GM19372 (cell line): ENCODE measurements at regions not wholly inside any gene's neighbourhood (a gene's known extent, or its start where the extent isn't known, plus 50 kb on each side); places are given as distances from the start of the nearest gene placed in this dataset.

Experiments
- ATAC-seq: cut with Tn5 transposase; IDR thresholded peaks from one replicate; pipeline ENCODE4 v1.9.1; 2021; ENCODE audit warnings: mild to moderate bottlenecking, low read depth, moderate library complexity; ENCODE audit not compliant: unreplicated experiment

- no peak for ATAC-seq
These were observed 261.4 kb downstream of the MAP2K4 start for GRCh38 chr17:12282056-12282455.

DNA sequence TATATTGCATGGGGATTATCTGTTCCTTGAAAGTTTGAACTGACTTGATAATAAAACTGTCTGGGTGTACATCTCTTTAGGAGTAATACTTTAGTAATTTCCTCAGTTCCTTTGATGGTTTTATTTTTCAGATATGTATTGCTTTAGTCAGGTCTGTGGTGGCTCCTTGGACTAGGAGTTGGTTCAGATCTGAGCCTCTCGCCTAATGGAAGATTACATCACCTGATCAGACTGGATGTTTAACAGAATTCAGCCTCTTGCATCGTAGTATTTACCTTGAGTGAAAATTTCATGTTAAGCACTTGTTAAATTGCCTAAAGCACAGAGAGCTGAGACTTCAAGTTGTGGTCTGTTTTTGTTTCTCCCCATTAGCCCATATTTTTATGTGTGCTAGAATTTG, 267.3 kb downstream of the MAP2K4 start:
- no peak for ATAC-seq

- ATAC-seq: no peak
These were observed 269.5 kb downstream of the MAP2K4 start for GRCh38 chr17:12290207-12290606.

DNA sequence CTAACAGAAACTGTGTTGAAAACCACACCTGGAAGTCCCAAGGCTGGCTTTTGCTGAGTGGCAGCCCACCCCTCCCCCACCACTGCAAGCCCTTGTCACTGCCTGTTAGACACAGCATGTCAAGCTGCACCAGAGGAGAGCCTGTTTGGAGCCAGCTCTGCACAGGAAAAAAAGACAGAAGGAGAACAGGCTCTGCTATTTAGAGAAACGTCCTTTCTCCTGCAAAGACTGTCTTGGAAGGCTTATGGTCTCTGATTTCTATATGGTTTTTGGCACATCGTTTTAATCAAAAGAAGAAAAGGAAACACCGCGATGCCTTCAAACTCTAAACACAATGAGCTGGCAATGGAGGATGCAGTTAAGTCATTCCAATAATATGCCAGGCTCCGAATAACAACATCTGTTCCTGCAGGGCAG, 275.5 kb downstream of the MAP2K4 start:
- ATAC-seq: no peak

GRCh38 chr17:12301551-12301950, 280.9 kb downstream of the MAP2K4 start:
- no peak for ATAC-seq

DNA sequence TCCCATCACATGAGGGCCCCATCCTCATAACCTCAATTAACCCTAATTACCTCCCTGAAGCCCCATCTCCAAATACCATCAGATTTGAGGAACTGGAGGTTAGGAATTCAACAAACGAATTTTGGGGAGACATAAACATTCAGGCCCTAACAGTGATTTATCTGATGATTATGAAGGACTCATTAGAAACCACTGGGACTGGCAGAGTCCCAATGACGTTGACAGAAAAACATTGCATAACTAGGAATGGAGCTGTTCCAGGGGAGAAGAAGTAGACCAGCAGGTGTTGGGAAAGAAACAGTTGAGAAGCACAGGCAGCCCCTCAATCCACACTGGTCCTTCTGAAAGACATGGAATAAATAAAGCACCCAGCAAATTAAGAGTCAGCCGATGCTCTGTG, 282.0 kb downstream of the MAP2K4 start:
- ATAC-seq: no peak

GRCh38 chr17:12310811-12311210, 290.1 kb downstream of the MAP2K4 start:
- ATAC-seq: no peak

DNA sequence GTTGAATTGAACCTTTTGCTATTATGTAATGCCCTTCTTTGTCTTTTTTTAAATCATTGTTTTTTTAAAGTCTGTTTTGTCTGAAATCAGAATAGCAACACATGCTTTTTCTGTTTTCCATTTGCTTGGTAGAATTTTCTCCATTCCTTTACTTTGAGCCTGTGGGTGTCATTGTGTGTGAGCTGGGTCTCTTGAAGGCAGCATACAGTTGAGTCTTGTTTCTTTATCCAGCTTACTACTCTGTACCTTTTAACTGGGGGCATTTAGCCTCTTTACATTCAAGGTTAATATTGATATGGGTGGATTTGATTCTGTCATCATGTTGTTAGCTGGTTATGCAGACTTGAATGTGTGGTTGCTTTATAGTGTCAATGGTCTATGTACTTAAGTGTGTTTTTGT, 292.0 kb downstream of the MAP2K4 start:
- ATAC-seq: no peak

GRCh38 chr17:12313786-12314185, 293.1 kb downstream of the MAP2K4 start:
- no peak for ATAC-seq

- ATAC-seq: no peak
These were observed 295.3 kb downstream of the MAP2K4 start for GRCh38 chr17:12316021-12316420.

DNA sequence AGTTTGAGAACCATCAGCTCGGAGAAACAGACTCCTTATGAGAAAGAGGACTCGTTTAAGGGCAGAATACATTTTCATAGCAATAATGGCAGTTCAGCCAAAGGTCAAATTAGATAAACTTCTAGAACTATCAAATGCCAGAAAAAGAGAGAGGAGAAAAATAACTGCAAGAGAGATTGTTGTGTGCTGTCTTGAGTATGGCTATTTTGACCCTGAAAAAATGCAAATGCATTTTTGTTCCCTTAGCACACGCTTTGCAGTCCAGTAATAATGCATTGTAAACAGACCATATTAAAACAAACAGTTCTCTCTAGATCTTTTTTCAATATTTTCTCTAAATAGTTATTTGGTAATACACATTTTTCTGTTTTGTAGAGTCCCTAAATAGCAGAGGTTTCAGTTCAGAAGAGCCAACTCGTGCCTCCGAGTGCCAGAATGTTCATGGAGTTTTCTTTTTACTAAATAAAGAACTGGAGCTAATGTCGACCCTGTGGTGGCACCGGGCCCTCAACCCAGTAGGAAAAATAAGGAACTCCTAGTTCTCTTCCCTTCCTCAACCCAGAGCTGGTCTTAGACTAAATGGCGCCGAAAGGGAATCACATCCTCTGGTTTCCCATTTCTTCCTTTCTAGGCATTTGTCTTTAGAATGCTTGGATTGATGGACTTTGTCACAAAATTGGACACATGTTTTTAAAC, 298.0 kb downstream of the MAP2K4 start:
- no peak for ATAC-seq

DNA sequence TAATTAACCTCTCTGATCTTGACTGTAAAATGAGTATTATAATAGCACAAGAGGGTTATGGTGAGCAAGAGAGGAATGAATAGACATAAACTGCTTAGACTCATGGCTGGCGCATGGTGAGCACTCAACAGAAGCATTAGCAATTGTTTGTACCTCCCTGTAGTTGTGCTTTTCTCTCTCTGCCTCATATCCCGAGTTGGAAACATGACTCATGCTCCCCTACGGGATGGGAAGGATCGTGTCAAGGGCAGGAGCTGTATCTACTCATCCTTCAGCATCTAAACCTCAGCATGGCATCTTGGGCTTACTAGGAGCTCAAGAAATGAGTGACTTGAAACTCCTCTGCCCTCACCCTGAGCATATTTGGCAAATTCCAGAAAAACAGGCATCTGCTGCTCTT, 299.6 kb downstream of the MAP2K4 start:
- ATAC-seq: no peak

GRCh38 chr17:12328204-12328603, 307.5 kb downstream of the MAP2K4 start:
- no peak for ATAC-seq

DNA sequence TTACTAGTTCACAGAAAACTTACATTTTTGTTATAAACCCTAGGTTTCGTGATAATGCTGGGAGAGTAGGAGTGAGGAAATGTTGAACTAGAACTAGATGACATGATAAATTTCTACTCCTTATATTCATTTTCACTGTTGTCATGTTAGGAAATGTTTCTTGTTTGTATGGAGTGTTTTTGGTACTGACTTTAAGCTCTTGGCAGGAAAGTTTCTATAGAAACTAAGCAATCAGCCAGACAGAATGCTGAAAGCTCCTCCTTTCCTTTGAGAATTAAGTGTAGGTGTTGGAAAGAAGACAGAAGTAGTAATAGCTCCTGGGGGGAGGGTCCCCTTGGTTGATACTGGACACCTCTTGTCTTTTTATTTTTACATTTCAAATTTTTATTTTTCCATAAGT, 309.8 kb downstream of the MAP2K4 start:
- no peak for ATAC-seq

GRCh38 chr17:12341328-12341727, 320.7 kb downstream of the MAP2K4 start:
- no peak for ATAC-seq

DNA sequence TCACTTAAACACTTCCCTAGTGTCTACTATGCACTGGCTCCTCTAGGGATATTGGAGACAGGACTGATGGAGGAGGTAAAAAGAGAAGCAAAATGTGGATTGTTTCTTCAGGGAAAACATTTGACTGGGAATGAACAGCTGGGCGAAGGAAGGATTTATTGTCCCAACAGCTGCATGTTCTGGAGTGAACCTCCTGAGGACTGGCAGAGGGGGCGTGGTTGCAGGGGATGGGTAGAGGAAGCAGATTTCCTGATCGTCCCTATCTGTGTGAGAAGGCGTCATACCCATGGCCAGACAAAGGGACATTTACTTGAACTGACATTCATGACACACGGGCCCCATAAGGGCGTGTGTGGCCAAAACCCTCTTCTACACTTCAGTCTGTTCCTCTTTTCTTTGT, 321.5 kb downstream of the MAP2K4 start:
- ATAC-seq: no peak

DNA sequence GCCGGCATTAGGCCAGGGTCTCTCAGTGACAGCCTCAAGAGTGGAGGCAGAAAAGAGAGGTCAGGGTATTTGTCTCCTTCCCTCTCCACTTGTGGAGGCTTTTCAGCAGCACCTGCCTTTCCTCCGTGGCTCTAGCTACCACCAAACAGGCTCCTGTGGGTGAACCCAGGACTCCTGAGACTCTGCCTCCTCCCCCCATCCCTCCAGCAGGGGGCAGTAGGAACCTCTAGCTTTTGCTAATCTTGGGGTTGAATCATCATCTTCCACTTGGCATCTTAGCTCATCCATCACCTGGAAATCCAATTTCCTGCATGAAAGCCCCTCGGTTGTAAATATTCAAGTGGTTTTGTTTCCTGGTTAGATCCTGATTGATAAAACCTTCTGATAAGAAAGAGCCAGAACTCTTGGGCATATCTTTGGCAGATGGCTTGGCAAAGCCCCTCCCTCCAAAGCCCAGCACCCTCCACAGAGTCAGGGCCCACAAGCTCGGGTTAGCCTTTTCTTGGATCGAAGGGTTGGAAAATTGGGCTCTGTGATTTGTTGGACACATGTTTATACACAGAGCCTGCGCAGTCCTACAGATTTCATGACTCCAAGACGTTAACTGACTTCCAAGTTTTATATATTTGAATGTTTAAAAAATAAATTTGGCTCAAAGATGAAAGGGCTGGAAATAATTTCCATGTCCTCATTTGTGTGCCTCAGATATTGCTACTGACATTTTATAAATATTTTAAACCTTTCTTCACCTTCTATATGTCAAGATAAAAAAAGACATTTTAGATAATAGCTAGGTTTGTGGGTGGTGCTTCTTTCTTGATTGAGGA, 322.1 kb downstream of the MAP2K4 start:
- ATAC-seq: no peak

- no peak for ATAC-seq
These were observed 317.2 kb upstream of the MYOCD start for GRCh38 chr17:12348476-12348875.

DNA sequence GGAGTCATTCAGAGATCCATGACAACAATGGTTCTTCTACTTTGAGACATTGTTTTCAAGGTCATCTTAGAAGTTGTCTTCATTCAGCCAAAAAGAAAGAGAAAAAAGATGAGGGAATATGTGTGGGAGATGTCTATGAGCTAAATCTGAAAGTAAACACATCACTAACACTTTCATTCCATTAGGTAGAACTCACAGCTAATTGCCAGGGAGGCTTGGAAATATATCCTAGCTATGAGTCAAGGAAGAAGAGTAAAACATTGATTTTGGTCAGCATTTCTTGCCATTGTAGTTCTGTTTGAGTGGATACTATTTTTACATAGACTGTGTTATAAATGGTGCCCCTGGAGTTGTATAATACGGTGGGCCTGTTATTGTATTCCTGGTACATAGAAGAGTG, 316.4 kb upstream of the MYOCD start:
- ATAC-seq: no peak

DNA sequence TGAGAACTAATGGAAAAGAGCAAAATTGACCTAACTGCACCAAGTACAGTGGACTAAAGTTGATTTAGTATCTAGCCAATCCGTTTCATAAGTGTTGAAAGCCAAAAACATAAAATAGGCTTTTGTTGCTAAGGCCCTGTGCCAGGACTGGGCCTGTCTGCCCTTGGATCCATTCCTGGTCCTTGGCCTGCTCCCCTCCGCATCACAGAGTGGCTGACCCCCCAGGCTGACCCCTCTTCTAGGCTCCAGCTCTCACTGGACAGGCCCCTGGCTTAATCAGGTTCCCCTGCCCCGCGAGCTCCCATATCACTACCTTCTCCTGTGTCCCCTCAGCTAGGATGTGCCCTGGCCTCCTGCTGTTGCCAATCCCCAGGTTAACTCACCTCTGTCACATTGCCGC, 313.6 kb upstream of the MYOCD start:
- no peak for ATAC-seq

DNA sequence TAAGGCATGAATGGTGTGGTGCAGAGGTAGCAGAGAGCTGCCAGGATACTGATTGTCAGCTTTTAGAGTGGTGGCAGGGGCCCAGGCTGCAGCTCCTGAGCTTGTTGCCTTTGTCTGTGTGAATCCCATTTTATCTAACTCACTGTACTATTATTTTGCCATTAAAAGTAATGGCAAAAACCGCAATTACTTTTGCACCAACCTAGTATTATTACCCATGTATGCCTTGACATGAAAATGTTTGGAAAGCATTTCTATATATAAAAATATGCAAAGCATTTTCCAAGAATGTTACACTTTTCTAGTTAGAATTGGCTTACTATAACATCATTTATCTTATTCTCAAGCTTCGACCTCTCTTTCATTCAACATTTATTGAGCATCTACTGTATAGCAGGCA, 308.1 kb upstream of the MYOCD start:
- ATAC-seq: no peak

- ATAC-seq: no peak
These were observed 307.2 kb upstream of the MYOCD start for GRCh38 chr17:12358477-12358876.
